ENCODE measurements at regions not wholly inside any gene's neighbourhood (a gene's known extent, or its start where the extent isn't known, plus 50 kb on each side); places are given as distances from the start of the nearest gene placed in this dataset.

GRCh38 chr20:48287552-48288170 lies 502.4 kb upstream of the SULF2 start:
- H3K27me3 ChIP-seq (ENCODE audit: control insufficient read depth, insufficient read depth, low read length), result no peaks in the 10 kb centered on the region
- H3K27ac ChIP-seq (ENCODE audit: low read depth in 2 of 2, low read length in 2 of 2), result no peak overlapping the region
- FAIRE-seq, result no peak

GRCh38 chr20:48287021-48287494 lies 501.8 kb upstream of the SULF2 start:
- H3K4me1 ChIP-seq (ENCODE audit: control insufficient read depth in 2 of 3, insufficient read depth in 2 of 3, low read depth in 1 of 3, low read length in 3 of 3), result peaks cover 0 to 11% (median 9%) of the 10 kb centered on the region in 3 donors
- no peak for TF ChIP-seq CTCF (IDR thresholded peaks at IDR 0.05; ENCODE audit: borderline replicate concordance, extremely low read depth, insufficient read depth)
- H3K4me3 ChIP-seq (ENCODE audit: low read length in 3 of 3), result no peak overlapping the region
- DNase-seq (peak in 1 of 5 donors; percentile 50), FAIRE-seq (no peak)
- no peaks in the 10 kb centered on the region for H3K9me3 ChIP-seq (ENCODE audit: control insufficient read depth in 2 of 3, insufficient read depth in 1 of 3, low read length in 3 of 3)
- no peak overlapping the region for H3K9ac ChIP-seq (ENCODE audit: low read length in 3 of 3)
- intact Hi-C loops (cut with DNase I), result no loop called here
- peak overlapping the region in 1 of 2 donors; percentile 26 for H3K27ac ChIP-seq (ENCODE audit: low read depth in 2 of 2, low read length in 2 of 2)
- no peaks in the 10 kb centered on the region for H3K36me3 ChIP-seq (ENCODE audit: control insufficient read depth in 2 of 3, insufficient read depth in 3 of 3, low read length in 3 of 3)
- no peaks in the 10 kb centered on the region for H3K27me3 ChIP-seq (ENCODE audit: control insufficient read depth, insufficient read depth, low read length)

More at GRCh38 chr20:48287552-48288170, 502.4 kb upstream of the SULF2 start:
- Histone ChIP-seq H3K9ac (ENCODE audit: low read length in 3 of 3) (no peak overlapping the region), H3K36me3 (ENCODE audit: control insufficient read depth in 2 of 3, insufficient read depth in 3 of 3, low read length in 3 of 3) (no peaks in the 10 kb centered on the region), H3K4me1 (ENCODE audit: control insufficient read depth in 2 of 3, insufficient read depth in 2 of 3, low read depth in 1 of 3, low read length in 3 of 3) (peaks cover 0 to 11% (median 9%) of the 10 kb centered on the region in 3 donors), H3K9me3 (ENCODE audit: control insufficient read depth in 2 of 3, insufficient read depth in 1 of 3, low read length in 3 of 3) (no peaks in the 10 kb centered on the region), H3K4me3 (ENCODE audit: low read length in 3 of 3) (no peak overlapping the region)
- no peak for DNase-seq
- intact Hi-C loops (cut with DNase I), result no loop called here
- TF ChIP-seq CTCF (IDR thresholded peaks at IDR 0.05; ENCODE audit: borderline replicate concordance, extremely low read depth, insufficient read depth), result no peak

GRCh38 chr20:48286601-48287000 lies 501.3 kb upstream of the SULF2 start:
- no peaks in the 10 kb centered on the region for H3K27me3 ChIP-seq (ENCODE audit: control insufficient read depth, insufficient read depth, low read length)
- FAIRE-seq (no peak), DNase-seq (no peak)
- intact Hi-C loops (cut with DNase I), result no loop called here
- H3K4me1 ChIP-seq (ENCODE audit: control insufficient read depth in 2 of 3, insufficient read depth in 2 of 3, low read depth in 1 of 3, low read length in 3 of 3), result peaks cover 0 to 11% (median 9%) of the 10 kb centered on the region in 3 donors
- peak overlapping the region; percentile 12 to 26 for H3K27ac ChIP-seq (ENCODE audit: low read depth in 2 of 2, low read length in 2 of 2)
- no peak for TF ChIP-seq CTCF (IDR thresholded peaks at IDR 0.05; ENCODE audit: borderline replicate concordance, extremely low read depth, insufficient read depth)
- H3K36me3 ChIP-seq (ENCODE audit: control insufficient read depth in 2 of 3, insufficient read depth in 3 of 3, low read length in 3 of 3), result no peaks in the 10 kb centered on the region
- no peaks in the 10 kb centered on the region for H3K9me3 ChIP-seq (ENCODE audit: control insufficient read depth in 2 of 3, insufficient read depth in 1 of 3, low read length in 3 of 3)
- no peak overlapping the region for H3K4me3 ChIP-seq (ENCODE audit: low read length in 3 of 3)
- H3K9ac ChIP-seq (ENCODE audit: low read length in 3 of 3), result no peak overlapping the region
